ENCODE measurements at regions not wholly inside any gene's neighbourhood (a gene's known extent, or its start where the extent isn't known, plus 50 kb on each side); places are given as distances from the start of the nearest gene placed in this dataset.

DNA sequence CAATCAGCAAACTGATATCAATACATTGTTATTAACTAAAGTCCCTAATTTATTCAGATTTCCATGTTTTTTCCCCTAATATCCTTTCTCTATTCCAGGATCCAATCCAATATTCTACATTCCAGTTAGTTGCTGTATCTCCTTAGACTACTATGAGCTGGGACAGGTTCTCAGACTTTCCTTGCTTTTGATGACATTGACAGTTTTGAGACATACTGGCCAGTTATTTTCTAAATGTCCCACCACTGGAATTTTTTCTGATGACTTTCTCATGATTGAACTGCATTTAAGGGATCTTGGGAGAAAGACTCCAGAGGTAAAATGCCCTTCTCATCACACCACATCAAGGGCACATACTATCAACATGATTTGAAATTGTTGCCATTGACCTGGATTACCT lies 177.1 kb upstream of the MAF start:
- no peak for DNase-seq (ENCODE audit: low read depth, low spot score)

DNA sequence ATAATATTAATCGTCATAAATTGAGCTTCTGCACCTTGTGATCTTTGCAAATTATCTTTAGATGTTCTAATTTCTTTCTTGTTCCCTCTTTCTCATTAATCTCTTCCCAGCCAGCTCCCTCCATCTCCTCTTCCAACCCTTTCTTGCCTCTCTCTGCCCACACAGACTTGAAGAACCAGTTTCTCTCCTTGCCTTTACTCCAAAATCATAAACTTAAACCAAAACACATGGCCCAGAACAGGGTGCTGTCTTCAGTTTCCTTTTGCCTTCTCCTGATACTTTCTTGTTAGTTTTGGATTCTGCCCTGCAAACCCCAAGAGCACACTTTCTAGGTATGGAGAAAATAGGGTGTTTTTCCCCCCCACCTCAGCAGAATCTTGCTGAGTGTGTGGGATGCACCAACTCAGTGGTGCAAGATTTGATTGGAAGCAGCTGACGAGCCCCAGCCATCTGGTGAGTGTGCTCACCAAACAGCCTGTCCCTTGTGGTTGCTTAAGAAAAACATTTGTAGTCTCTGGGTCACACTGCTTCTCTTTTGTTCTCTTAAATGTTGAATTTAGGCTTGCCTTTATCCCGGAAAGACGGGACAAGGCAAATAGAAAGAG lies 175.8 kb upstream of the MAF start:
- Histone ChIP-seq H3K9me3 (ENCODE audit: control insufficient read depth, insufficient read depth, low read length) (no peaks in the 10 kb centered on the region), H3K4me3 (ENCODE audit: low read depth, low read length) (no peak overlapping the region), H3K27ac (ENCODE audit: low read depth, low read length) (no peak overlapping the region), H3K27me3 (ENCODE audit: control insufficient read depth, insufficient read depth, low read length) (no peaks in the 10 kb centered on the region)
- ChIA-PET CTCF (no interaction called here), POLR2A (no interaction called here)
- no peak for DNase-seq (ENCODE audit: low read depth, low spot score)
- TF ChIP-seq, protein P1, sequence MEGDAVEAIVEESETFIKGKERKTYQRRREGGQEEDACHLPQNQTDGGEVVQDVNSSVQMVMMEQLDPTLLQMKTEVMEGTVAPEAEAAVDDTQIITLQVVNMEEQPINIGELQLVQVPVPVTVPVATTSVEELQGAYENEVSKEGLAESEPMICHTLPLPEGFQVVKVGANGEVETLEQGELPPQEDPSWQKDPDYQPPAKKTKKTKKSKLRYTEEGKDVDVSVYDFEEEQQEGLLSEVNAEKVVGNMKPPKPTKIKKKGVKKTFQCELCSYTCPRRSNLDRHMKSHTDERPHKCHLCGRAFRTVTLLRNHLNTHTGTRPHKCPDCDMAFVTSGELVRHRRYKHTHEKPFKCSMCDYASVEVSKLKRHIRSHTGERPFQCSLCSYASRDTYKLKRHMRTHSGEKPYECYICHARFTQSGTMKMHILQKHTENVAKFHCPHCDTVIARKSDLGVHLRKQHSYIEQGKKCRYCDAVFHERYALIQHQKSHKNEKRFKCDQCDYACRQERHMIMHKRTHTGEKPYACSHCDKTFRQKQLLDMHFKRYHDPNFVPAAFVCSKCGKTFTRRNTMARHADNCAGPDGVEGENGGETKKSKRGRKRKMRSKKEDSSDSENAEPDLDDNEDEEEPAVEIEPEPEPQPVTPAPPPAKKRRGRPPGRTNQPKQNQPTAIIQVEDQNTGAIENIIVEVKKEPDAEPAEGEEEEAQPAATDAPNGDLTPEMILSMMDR (IDR thresholded peaks at IDR 0.05; ENCODE audit: low read depth, low read length), result no peak

More for the DNA sequence above, 177.1 kb upstream of the MAF start:
- Histone ChIP-seq H3K4me3 (ENCODE audit: low read depth, low read length) (no peak overlapping the region), H3K27me3 (ENCODE audit: control insufficient read depth, insufficient read depth, low read length) (no peaks in the 10 kb centered on the region), H3K9me3 (ENCODE audit: control insufficient read depth, insufficient read depth, low read length) (no peaks in the 10 kb centered on the region), H3K27ac (ENCODE audit: low read depth, low read length) (no peak overlapping the region)
- TF ChIP-seq, protein P1 (IDR thresholded peaks at IDR 0.05; ENCODE audit: low read depth, low read length), result no peak
- ChIA-PET CTCF (no interaction called here), POLR2A (no interaction called here)

DNA sequence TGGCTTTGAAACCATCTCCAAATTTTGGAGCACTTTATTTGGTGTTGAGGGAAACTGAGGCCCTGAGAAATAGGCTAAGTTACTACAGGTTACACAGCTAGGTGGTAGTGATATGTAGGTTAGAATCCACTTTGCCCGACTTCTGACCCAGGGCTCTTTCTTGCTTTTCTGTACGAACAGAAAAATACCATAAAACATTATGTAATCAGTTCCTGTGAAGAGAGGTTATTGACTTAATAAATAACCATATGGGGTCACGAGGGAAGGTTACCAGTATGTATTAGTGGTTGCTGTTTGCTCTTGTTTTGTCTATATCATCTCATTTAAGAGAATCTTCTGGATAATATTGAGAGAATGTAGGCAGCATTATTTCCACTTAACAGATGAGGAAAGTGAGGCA lies 172.2 kb upstream of the MAF start:
- Histone ChIP-seq H3K27ac (ENCODE audit: low read depth, low read length) (no peak overlapping the region), H3K9me3 (ENCODE audit: control insufficient read depth, insufficient read depth, low read length) (no peaks in the 10 kb centered on the region; the same call in 1 of the 2 replicates), H3K27me3 (ENCODE audit: control insufficient read depth, insufficient read depth, low read length) (no peaks in the 10 kb centered on the region), H3K4me3 (ENCODE audit: low read depth, low read length) (no peak overlapping the region)
- ChIA-PET CTCF (no interaction called here), POLR2A (no interaction called here)
- no peak for DNase-seq (ENCODE audit: low read depth, low spot score)
- TF ChIP-seq, protein P1 (IDR thresholded peaks at IDR 0.05; ENCODE audit: low read depth, low read length), result no peak

DNA sequence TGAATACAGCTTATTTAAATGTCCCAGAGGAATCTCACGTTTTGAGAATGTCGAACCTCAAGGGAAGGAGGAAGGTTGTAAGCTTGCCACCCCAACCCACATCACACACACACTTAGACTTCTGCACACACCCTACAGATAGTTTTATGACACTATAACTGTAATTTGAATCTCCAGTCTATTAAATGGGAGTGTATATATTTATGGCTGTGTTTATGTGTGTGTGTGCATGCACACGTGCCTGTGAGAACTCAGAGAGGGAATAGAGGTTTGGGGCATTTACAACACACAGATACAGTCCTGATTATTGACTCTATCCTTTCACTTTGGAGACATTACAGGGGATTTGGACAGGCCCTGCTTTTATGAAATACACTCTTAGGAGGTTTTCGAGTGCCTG lies 171.5 kb upstream of the MAF start:
- CTCF ChIA-PET, result no interaction called here
- Histone ChIP-seq H3K27ac (ENCODE audit: low read depth, low read length) (no peak overlapping the region), H3K9me3 (ENCODE audit: control insufficient read depth, insufficient read depth, low read length) (no peaks in the 10 kb centered on the region; the same call in 1 of the 2 replicates), H3K4me3 (ENCODE audit: low read depth, low read length) (no peak overlapping the region), H3K27me3 (ENCODE audit: control insufficient read depth, insufficient read depth, low read length) (no peaks in the 10 kb centered on the region)
- DNase-seq (ENCODE audit: low read depth, low spot score), result no peak
- POLR2A ChIA-PET, result no interaction called here
- TF ChIP-seq, protein P1 (IDR thresholded peaks at IDR 0.05; ENCODE audit: low read depth, low read length), result no peak

DNA sequence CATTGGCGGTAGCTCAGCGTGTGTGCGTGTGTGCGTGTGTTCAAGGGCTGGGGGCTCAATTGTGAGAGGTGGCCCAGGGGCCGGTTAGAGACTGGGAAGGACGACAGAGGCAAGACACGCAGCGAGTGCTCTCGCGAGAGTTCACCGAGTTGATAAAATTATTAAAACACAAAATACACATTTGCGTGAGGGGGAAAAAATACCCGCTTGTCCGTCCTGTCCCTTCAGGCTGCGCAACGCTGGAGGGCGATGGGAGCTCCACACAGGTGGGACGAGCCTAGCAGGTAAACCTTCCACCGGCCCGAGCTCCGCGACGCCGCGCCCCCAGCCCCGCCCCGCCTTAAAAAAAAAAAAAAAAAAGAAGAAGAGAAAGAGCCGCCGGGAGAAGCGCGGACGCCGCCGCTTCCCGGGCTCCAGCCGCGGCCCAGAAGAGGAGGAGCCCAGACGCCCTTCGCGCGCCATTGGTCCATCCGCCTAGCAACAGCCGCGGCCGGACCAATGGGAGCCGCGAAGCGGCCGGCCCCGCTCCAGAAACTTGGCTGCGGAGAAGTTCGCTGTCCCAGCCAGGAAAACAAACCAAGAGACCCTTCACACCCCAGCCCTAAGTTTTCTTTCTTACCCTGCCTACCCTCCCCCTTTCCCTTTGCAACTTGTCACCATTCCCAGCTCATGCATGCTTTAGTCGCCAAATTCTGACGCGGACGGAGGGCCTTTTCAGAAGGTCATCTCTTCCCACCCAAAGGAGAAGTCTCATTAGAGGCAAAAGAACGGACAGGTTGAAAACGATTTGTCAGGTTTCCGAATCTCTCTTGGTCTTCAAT lies 169.9 kb upstream of the MAF start:
- Histone ChIP-seq H3K4me3 (ENCODE audit: low read depth, low read length) (peak overlapping the region; percentile 66), H3K27ac (ENCODE audit: low read depth, low read length) (no peak overlapping the region), H3K27me3 (ENCODE audit: control insufficient read depth, insufficient read depth, low read length) (no peaks in the 10 kb centered on the region), H3K9me3 (ENCODE audit: control insufficient read depth, insufficient read depth, low read length) (no peaks in the 10 kb centered on the region; the same call in 1 of the 2 replicates)
- ChIA-PET POLR2A (no interaction called here), CTCF (interaction anchor here (0.6 to 0.7 kb wide), 2 partner anchors 33 to 1645 kb away, joined by 3 read pairs; no protein-coding TSS in a partner anchor)
- peak; percentile 37 for DNase-seq (ENCODE audit: low read depth, low spot score)
- TF ChIP-seq, protein P1 (IDR thresholded peaks at IDR 0.05; ENCODE audit: low read depth, low read length), result no peak
